GM12878 (cell line): ENCODE measurements at regions not wholly inside any gene's neighbourhood (a gene's known extent, or its start where the extent isn't known, plus 50 kb on each side); places are given as distances from the start of the nearest gene placed in this dataset.

Experiments used
- NFIC ChIP-seq: IDR thresholded peaks from 2 replicates; pipeline ENCODE4 v1.6.1; 2012; ENCODE audit warnings: low read depth, mild to moderate bottlenecking, inconsistent platforms, low read length, moderate library complexity
- PRDM15 ChIP-seq: fragments of 450-650 bp; formaldehyde crosslinking; IDR thresholded peaks from 2 replicates; pipeline ENCODE4 v1.4.0; 2020; ENCODE audit warnings: mild to moderate bottlenecking, moderate library complexity
- SPI1 ChIP-seq: IDR thresholded peaks from 2 replicates; pipeline ENCODE4 v1.6.1; 2011; ENCODE audit warnings: low read depth, mild to moderate bottlenecking, low read length, moderate library complexity, borderline replicate concordance; ENCODE audit not compliant: insufficient read depth
- ZNF217 ChIP-seq: fragments of 450-650 bp; IDR thresholded peaks from 2 replicates; pipeline ENCODE4 v1.6.1; 2017; ENCODE audit warnings: antibody characterized with exemption, mild to moderate bottlenecking
- TF ChIP-seq, protein P1 (sequence below): fragments of 450-650 bp; conservative IDR thresholded peaks from 2 replicates; pipeline ENCODE4 v1.6.1; 2017; ENCODE audit warnings: mild to moderate bottlenecking, moderate library complexity
- TF ChIP-seq, protein P2 (sequence below): fragments of 150-350 bp; IDR thresholded peaks from 2 replicates; pipeline ENCODE4 v1.6.1; 2014; ENCODE audit warnings: mild to moderate bottlenecking, low read depth, low read length

GRCh38 chr14:98028162-98028561 is 1231.0 kb downstream of the VRK1 start (continued):
- TF ChIP-seq PRDM15: no peak
- TF ChIP-seq, protein P1, sequence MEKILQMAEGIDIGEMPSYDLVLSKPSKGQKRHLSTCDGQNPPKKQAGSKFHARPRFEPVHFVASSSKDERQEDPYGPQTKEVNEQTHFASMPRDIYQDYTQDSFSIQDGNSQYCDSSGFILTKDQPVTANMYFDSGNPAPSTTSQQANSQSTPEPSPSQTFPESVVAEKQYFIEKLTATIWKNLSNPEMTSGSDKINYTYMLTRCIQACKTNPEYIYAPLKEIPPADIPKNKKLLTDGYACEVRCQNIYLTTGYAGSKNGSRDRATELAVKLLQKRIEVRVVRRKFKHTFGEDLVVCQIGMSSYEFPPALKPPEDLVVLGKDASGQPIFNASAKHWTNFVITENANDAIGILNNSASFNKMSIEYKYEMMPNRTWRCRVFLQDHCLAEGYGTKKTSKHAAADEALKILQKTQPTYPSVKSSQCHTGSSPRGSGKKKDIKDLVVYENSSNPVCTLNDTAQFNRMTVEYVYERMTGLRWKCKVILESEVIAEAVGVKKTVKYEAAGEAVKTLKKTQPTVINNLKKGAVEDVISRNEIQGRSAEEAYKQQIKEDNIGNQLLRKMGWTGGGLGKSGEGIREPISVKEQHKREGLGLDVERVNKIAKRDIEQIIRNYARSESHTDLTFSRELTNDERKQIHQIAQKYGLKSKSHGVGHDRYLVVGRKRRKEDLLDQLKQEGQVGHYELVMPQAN: no peak
- no peak for TF ChIP-seq NFIC
- no peak for TF ChIP-seq SPI1
- no peak for TF ChIP-seq ZNF217
- TF ChIP-seq, protein P2, sequence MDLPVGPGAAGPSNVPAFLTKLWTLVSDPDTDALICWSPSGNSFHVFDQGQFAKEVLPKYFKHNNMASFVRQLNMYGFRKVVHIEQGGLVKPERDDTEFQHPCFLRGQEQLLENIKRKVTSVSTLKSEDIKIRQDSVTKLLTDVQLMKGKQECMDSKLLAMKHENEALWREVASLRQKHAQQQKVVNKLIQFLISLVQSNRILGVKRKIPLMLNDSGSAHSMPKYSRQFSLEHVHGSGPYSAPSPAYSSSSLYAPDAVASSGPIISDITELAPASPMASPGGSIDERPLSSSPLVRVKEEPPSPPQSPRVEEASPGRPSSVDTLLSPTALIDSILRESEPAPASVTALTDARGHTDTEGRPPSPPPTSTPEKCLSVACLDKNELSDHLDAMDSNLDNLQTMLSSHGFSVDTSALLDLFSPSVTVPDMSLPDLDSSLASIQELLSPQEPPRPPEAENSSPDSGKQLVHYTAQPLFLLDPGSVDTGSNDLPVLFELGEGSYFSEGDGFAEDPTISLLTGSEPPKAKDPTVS: no peak
